HG02981 (cell line): ENCODE measurements at regions not wholly inside any gene's neighbourhood (a gene's known extent, or its start where the extent isn't known, plus 50 kb on each side); places are given as distances from the start of the nearest gene placed in this dataset.

Source experiments
- ATAC-seq: cut with Tn5 transposase; IDR thresholded peaks from one replicate; pipeline ENCODE4 v1.9.1; 2021; ENCODE audit warnings: mild to moderate bottlenecking, moderate library complexity; ENCODE audit not compliant: unreplicated experiment

- ATAC-seq, result no peak
These were observed 1162.0 kb upstream of the TMPRSS15 start for GRCh38 chr21:19565587-19565986.

GRCh38 chr21:19566975-19567374, 1163.4 kb upstream of the TMPRSS15 start:
- no peak for ATAC-seq

GRCh38 chr21:19577381-19577780, 1173.8 kb upstream of the TMPRSS15 start:
- ATAC-seq, result no peak

GRCh38 chr21:19590044-19590443, 1186.5 kb upstream of the TMPRSS15 start:
- no peak for ATAC-seq

- ATAC-seq, result no peak
These were observed 1199.5 kb upstream of the TMPRSS15 start for GRCh38 chr21:19603011-19603593.

- ATAC-seq, result no peak
These were observed 1204.6 kb upstream of the TMPRSS15 start for GRCh38 chr21:19608101-19608621.

GRCh38 chr21:19609611-19610010, 1206.0 kb upstream of the TMPRSS15 start:
- no peak for ATAC-seq

- no peak for ATAC-seq
These were observed 1218.4 kb upstream of the TMPRSS15 start for GRCh38 chr21:19621837-19622496.

- ATAC-seq, result no peak
These were observed 1237.4 kb upstream of the TMPRSS15 start for GRCh38 chr21:19640964-19641363.

GRCh38 chr21:19648391-19648790, 1244.8 kb upstream of the TMPRSS15 start:
- no peak for ATAC-seq

GRCh38 chr21:19683492-19683891, 1279.9 kb upstream of the TMPRSS15 start:
- no peak for ATAC-seq

- ATAC-seq, result no peak
These were observed 1280.7 kb upstream of the TMPRSS15 start for GRCh38 chr21:19684328-19684727.

- no peak for ATAC-seq
These were observed 1288.6 kb upstream of the TMPRSS15 start for GRCh38 chr21:19692231-19692630.

GRCh38 chr21:19695796-19696195, 1292.2 kb upstream of the TMPRSS15 start:
- no peak for ATAC-seq

GRCh38 chr21:19700476-19700875, 1296.9 kb upstream of the TMPRSS15 start:
- no peak for ATAC-seq

- ATAC-seq, result no peak
These were observed 1295.5 kb upstream of the NCAM2 start for GRCh38 chr21:19702726-19703125.

GRCh38 chr21:19704832-19705231, 1293.4 kb upstream of the NCAM2 start:
- ATAC-seq, result no peak

GRCh38 chr21:19712441-19712840, 1285.8 kb upstream of the NCAM2 start:
- ATAC-seq, result no peak

GRCh38 chr21:19713313-19713712, 1284.9 kb upstream of the NCAM2 start:
- ATAC-seq, result no peak

GRCh38 chr21:19724081-19724480, 1274.1 kb upstream of the NCAM2 start:
- ATAC-seq, result no peak

- no peak for ATAC-seq
These were observed 1267.0 kb upstream of the NCAM2 start for GRCh38 chr21:19731251-19731650.

- no peak for ATAC-seq
These were observed 1238.4 kb upstream of the NCAM2 start for GRCh38 chr21:19759836-19760235.

- ATAC-seq, result no peak
These were observed 1230.7 kb upstream of the NCAM2 start for GRCh38 chr21:19767546-19767945.
